ENCODE measurements at regions not wholly inside any gene's neighbourhood (a gene's known extent, or its start where the extent isn't known, plus 50 kb on each side); places are given as distances from the start of the nearest gene placed in this dataset.

GRCh38 chr4:117845270-117845669, 189.0 kb upstream of the NDST3 start:
- intact Hi-C loops (cut with DNase I; ENCODE audit: low total_unique reads): no loop called here
- H3K4me3 ChIP-seq (ENCODE audit: low read depth, poor library complexity, severe bottlenecking): no peak overlapping the region
- TF ChIP-seq POLR2A (IDR thresholded peaks at IDR 0.05) (no peak), CTCF (IDR thresholded peaks at IDR 0.05) (no peak)
- no peak for DNase-seq (ENCODE audit: low spot score in 2 of 2)
- WGBS, 2 donors: 79 to 86% methylated on average over 1 of the region's 1 CpG

GRCh38 chr4:117847849-117848248, 186.4 kb upstream of the NDST3 start:
- DNase-seq (ENCODE audit: low spot score in 2 of 2): no peak
- no peak overlapping the region for H3K4me3 ChIP-seq (ENCODE audit: low read depth, poor library complexity, severe bottlenecking)
- TF ChIP-seq CTCF (IDR thresholded peaks at IDR 0.05): no peak
- TF ChIP-seq POLR2A (IDR thresholded peaks at IDR 0.05): no peak
- 70 to 81% methylated on average over 4 of the region's 4 CpGs for WGBS, 2 donors
- intact Hi-C loops (cut with DNase I; ENCODE audit: low total_unique reads): no loop called here

GRCh38 chr4:117868201-117868600, 166.1 kb upstream of the NDST3 start:
- 53 to 73% methylated on average over 1 of the region's 1 CpG for WGBS, 2 donors
- no peak for DNase-seq (ENCODE audit: low spot score in 2 of 2)
- H3K4me3 ChIP-seq (ENCODE audit: low read depth, poor library complexity, severe bottlenecking): no peak overlapping the region
- intact Hi-C loops (cut with DNase I; ENCODE audit: low total_unique reads): no loop called here
- TF ChIP-seq CTCF (IDR thresholded peaks at IDR 0.05) (no peak), POLR2A (IDR thresholded peaks at IDR 0.05) (no peak)

- TF ChIP-seq POLR2A (IDR thresholded peaks at IDR 0.05) (no peak), CTCF (IDR thresholded peaks at IDR 0.05) (no peak)
- intact Hi-C loops (cut with DNase I; ENCODE audit: low total_unique reads): no loop called here
- WGBS, 2 donors: 82 to 83% methylated on average over 2 of the region's 2 CpGs
- no peak overlapping the region for H3K4me3 ChIP-seq (ENCODE audit: low read depth, poor library complexity, severe bottlenecking)
- DNase-seq (ENCODE audit: low spot score in 2 of 2): no peak
Observed at GRCh38 chr4:117873779-117874178, 160.5 kb upstream of the NDST3 start.

GRCh38 chr4:117874216-117874615, 160.1 kb upstream of the NDST3 start:
- no peak overlapping the region for H3K4me3 ChIP-seq (ENCODE audit: low read depth, poor library complexity, severe bottlenecking)
- intact Hi-C loops (cut with DNase I; ENCODE audit: low total_unique reads): no loop called here
- 84% methylated on average over 1 of the region's 1 CpG for WGBS, 2 donors
- TF ChIP-seq POLR2A (IDR thresholded peaks at IDR 0.05): no peak
- no peak for TF ChIP-seq CTCF (IDR thresholded peaks at IDR 0.05)
- DNase-seq (ENCODE audit: low spot score in 2 of 2): no peak

- no peak for DNase-seq (ENCODE audit: low spot score in 2 of 2)
- 73 to 86% methylated on average over 3 of the region's 3 CpGs for WGBS, 2 donors
- intact Hi-C loops (cut with DNase I; ENCODE audit: low total_unique reads): no loop called here
- H3K4me3 ChIP-seq (ENCODE audit: low read depth, poor library complexity, severe bottlenecking): no peak overlapping the region
- TF ChIP-seq CTCF (IDR thresholded peaks at IDR 0.05) (no peak), POLR2A (IDR thresholded peaks at IDR 0.05) (no peak)
Observed at GRCh38 chr4:117889978-117890377, 144.3 kb upstream of the NDST3 start.

Data from lower leg skin (tissue), 4 donors.